ENCODE measurements at regions not wholly inside any gene's neighbourhood (a gene's known extent, or its start where the extent isn't known, plus 50 kb on each side); places are given as distances from the start of the nearest gene placed in this dataset.

- no peaks in the 10 kb centered on the region for H4K20me1 ChIP-seq (ENCODE audit: insufficient read depth, low read length)
- peak overlapping the region; percentile 45 for H2AFZ ChIP-seq (ENCODE audit: low read length)
- no peak for FAIRE-seq
- 69% methylated on average over 6 of the region's 7 CpGs for WGBS (ENCODE audit: low lambda C conversion rate)
- H3K9me3 ChIP-seq (ENCODE audit: low read length), result no peaks in the 10 kb centered on the region
- no peak for ATAC-seq
- BruUV-seq (replicated peaks), result no TSS peak
- no peak overlapping the region for H3K4me3 ChIP-seq (replicated peaks in 1 of 3; ENCODE audit: insufficient read depth in 1 of 3, low read depth in 2 of 3, low read length in 3 of 3)
- DNase-seq (ENCODE audit: low spot score), result no peak
- TF ChIP-seq HDAC1 (CRISPR knock-in tag; IDR thresholded peaks at IDR 0.05) (no peak), MTA1 (CRISPR knock-in tag; IDR thresholded peaks at IDR 0.05; ENCODE audit: borderline replicate concordance) (no peak), CENPT (CRISPR knock-in tag; IDR thresholded peaks at IDR 0.05; ENCODE audit: low read depth) (no peak), ONECUT2 (CRISPR knock-in tag; IDR thresholded peaks at IDR 0.05) (no peak), HINFP (CRISPR knock-in tag; IDR thresholded peaks at IDR 0.05; ENCODE audit: low read depth) (no peak), ZNF512B (CRISPR knock-in tag; IDR thresholded peaks at IDR 0.05; ENCODE audit: borderline replicate concordance) (no peak), ELF1 (CRISPR knock-in tag; IDR thresholded peaks at IDR 0.05) (no peak), KDM5A (IDR thresholded peaks at IDR 0.05; ENCODE audit: borderline replicate concordance, low read length) (no peak), ETV6 (CRISPR knock-in tag; conservative IDR thresholded peaks at IDR 0.05) (no peak), XBP1 (CRISPR knock-in tag; IDR thresholded peaks at IDR 0.05) (no peak)
- H3K36me3 ChIP-seq (replicated peaks in 1 of 2; ENCODE audit: control insufficient read depth in 1 of 2, insufficient read depth in 2 of 2, low read length in 2 of 2), result no peaks in the 10 kb centered on the region
- H3K9ac ChIP-seq (ENCODE audit: insufficient read depth, low read depth, low read length), result no peak overlapping the region
- intact Hi-C loops (cut with micrococcal nuclease; ENCODE audit: unreplicated experiment), result no loop called here
- peaks cover 69% of the 10 kb centered on the region for H3K4me1 ChIP-seq (ENCODE audit: insufficient read depth, low read length)
- H3K27ac ChIP-seq (ENCODE audit: extremely low read length, insufficient read depth, low read length), result no peak overlapping the region
- ChIA-PET POLR2A (interaction anchor here (1.7 kb wide), 1 partner anchor 13 kb away, joined by 10 read pairs; no protein-coding TSS in a partner anchor), CTCF (ENCODE audit: low intra/inter-chr PET ratio, low total read pairs) (no interaction called here)
- in situ Hi-C loops (cut with HindIII; ENCODE audit: extremely low pct_ligation_motif_present, low pct_unique_long_range_greater_than_20kb), result no loop called here
- no peaks in the 10 kb centered on the region for H3K79me2 ChIP-seq (ENCODE audit: insufficient read depth, low read length)
- peaks cover 0 to 13% of the 10 kb centered on the region in 2 experiments; a peak in 1 of 5 replicates for H3K27me3 ChIP-seq (ENCODE audit: control insufficient read depth in 1 of 2, insufficient read depth in 2 of 2, low read length in 2 of 2)
- H3K4me2 ChIP-seq (ENCODE audit: low read depth, low read length), result no peak overlapping the region; the same call in 1 of the 2 replicates
Measured at GRCh38 chr1:9425859-9426258, 113.4 kb upstream of the SLC25A33 start.
